Uterus (tissue), 2 donors: ENCODE measurements at regions not wholly inside any gene's neighbourhood (a gene's known extent, or its start where the extent isn't known, plus 50 kb on each side); places are given as distances from the start of the nearest gene placed in this dataset.

Source experiments
- CTCF ChIP-seq, 4 experiments: fragments of 200-600 bp in 2 of 4; fragments of 450-650 bp in 2 of 4; sonication (generic) in 2 of 4; IDR thresholded peaks; one replicate each; pipeline ENCODE4 v1.5.1; 2016 to 2019; ENCODE audit warnings: antibody characterized with exemption in 4 of 4, mild to moderate bottlenecking in 2 of 4, moderate library complexity in 1 of 4
- POLR2A ChIP-seq, 2 donors: fragments of 450-650 bp; IDR thresholded peaks; one replicate each; pipeline ENCODE4 v1.6.1; 2016; ENCODE audit warnings: antibody characterized with exemption in 2 of 2, mild to moderate bottlenecking in 1 of 2, moderate library complexity in 1 of 2

- TF ChIP-seq POLR2A (IDR thresholded peaks at IDR 0.05) (no peak), CTCF (IDR thresholded peaks at IDR 0.05) (no peak)
These were observed 142.9 kb downstream of the GLUL start for GRCh38 chr1:182248721-182249120.
